ENCODE measurements at regions not wholly inside any gene's neighbourhood (a gene's known extent, or its start where the extent isn't known, plus 50 kb on each side); places are given as distances from the start of the nearest gene placed in this dataset.
"Not testable (repeated sequence)": the region's sequence is repeated elsewhere in the genome, so short reads cannot be mapped to it uniquely, and the experiment has no call there.

DNA sequence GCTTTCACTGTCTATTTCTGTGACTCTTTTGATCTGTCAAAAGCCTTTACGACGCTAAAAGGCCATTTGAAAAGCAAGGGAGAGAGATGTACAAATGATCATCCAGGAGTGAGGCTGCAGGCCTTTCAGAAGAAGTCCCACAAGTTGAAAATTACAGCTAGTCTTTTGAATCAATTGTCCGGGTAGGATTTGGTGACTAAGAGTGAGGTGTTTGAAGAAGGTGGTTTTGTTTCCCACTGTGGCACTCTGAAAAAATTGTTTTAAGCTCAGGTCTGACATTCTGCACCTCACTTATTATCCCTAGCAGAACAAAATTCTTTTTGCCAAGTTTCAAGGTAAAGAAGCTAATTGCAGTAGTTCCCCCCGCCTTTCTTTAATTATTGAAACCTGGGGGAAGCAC is 50.8 kb upstream of the TMEM108 start:
- DNase-seq, result no peak

DNA sequence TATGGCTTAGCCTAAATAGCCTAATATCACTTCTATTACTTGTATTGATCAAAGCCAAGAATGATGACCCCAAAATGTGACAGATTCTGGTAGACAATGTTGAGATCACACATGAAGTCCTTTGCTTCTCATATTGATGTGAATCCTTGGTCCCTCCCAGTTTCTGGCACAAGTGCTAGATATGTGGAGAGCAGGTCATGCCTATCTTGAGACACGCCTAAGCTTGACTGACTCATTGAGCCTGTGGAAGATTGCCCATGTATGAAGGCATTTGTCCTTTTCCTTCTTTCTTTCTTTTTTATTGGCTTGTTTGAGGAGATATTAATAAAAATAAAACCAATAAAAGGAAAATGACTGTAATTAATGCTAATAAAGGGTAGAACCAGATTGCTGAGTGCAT is 54.0 kb upstream of the TMEM108 start:
- no peak for DNase-seq

DNA sequence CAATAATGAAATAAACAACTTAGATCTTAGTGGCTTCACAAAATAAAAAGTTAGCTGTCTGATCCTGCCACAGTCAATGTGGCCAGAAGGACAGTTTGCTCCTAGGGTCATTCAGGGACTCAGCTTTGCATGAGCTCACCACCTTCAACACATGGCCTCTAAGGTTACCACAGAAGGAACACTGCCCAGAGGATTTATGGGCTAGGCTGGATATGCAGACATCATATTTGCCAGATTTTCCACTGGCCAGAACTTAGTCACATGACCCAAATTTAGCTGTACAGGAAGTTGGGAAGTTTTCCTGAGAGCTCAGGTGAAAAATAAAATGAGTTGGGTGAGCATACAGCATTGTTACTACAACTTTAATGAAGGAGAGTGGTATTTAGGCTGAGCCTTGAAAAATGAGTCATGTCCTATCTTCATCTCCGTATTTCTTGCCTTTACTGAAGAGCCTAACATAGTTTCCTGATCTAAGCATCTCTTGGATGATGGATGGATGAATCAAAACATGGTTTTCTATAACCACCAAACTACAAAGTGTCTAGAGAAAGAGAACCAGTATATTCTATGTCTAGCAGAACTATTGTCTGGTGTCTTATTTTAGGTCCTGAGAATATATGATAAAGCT is 54.9 kb upstream of the TMEM108 start:
- DNase-seq, result no peak

DNA sequence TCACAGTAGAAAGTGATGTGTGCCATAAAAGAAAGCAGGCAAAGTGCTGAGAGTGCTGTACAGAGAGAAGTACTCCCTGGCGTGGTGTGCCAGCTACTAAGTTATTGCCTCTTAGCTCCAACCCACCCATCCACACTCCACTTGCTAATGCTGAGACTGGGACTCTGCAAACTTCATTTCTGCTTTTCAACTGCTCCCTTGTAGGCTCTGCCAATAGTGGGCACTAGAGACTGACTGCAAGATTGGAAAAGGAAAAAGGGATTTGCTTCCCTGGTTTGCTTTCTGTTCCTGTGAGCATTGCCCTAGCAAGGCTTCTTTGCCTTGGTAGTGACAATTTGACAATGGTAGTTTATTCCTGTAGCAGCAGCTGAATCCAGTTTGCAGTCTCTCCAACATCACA is 56.5 kb upstream of the TMEM108 start:
- no peak for DNase-seq

DNA sequence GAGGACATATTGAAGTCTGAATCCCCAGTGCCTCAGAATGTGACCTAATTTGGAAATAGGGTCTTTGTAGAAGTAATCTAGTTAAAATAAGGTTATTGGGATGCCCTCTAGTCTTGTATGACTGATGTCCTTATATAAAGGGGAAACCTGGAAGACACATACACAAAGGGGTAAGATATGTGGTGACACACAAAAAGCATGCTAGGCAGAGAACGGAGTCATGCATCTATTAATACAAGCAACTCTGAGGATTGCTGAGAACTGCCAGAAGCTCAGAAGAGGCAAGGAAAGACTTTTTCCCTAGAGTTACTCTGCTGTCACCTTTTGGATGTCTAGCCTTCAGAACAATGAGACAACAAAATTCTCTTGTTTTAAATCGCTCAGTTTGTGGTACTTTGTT is 58.1 kb upstream of the TMEM108 start:
- no peak for DNase-seq

DNA sequence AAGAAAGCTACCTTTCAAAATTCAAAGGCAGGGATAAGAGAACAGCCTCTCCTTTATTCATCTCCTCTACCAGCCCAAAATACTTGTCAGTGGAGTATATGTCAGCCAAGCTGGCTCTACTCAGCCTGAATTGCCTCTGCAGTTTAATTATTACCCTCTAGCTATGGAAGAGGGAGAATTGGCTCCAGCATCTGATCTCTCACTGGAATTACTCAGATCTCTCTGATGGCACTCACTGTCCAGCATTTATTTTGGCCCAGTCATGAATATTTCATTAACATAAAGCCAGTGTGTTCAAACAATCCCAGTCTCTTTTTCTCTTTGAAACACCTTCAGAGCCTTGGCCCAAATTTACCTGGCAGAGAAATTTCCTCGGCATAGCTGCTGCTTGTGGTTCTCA is 58.6 kb upstream of the TMEM108 start:
- DNase-seq, result no peak

DNA sequence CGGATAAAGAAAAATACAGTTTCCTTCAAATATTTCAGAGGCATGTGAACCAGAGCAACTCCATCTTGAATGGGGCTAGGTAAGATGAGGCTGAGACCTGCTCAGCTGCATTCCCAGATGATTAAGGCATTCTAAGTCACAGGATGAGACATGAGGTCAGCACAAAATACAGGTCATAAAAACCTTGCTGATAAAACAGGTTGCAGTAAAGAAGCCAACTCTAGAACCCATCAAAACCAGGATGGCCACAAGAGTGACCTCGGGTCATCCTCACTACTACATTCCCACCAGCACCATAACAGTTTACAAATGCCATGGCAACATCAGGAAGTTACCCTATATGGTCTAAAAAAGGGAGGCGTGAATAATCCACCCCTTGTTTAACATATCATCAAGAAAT is 59.2 kb upstream of the TMEM108 start:
- not testable (repeated sequence) for DNase-seq

DNA sequence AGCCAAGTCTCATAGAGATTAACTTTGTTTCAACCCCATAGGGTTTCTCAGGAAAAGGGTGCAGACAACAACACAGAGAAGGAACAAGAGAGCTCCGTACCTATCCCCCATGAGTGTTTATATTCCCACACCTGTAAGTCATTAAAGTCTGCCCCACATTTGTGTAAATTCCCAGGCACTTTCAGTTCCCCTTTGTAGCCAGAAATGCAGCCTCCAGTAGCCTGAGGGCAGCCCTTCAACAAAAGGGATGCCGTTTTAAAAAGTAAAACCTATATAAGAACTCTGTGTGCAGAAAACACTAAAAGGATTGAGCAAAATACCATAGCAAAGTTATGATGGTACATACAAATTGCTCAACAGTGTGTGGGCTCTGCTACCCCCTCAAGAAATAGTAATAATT is 59.7 kb upstream of the TMEM108 start:
- DNase-seq, result no peak

DNA sequence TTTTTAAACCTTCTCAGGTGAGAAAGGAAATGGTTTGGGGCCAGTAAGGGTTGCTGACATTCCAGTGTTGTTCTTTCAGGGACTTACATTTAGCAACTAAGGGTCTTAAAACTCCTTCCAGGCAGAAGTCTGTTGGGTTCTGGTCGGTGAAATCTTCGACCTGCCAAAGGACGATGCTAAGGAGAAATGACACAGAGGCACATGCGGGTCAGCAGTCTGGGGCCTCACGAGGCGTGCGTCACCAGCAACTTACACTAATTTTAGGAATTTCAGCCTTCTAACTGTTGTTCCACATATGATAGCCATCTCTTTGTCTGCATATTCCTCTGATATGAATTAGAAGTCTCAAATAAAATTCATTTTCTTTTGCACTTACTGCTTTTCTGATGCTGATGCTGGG is 64.1 kb upstream of the TMEM108 start:
- no peak for DNase-seq

DNA sequence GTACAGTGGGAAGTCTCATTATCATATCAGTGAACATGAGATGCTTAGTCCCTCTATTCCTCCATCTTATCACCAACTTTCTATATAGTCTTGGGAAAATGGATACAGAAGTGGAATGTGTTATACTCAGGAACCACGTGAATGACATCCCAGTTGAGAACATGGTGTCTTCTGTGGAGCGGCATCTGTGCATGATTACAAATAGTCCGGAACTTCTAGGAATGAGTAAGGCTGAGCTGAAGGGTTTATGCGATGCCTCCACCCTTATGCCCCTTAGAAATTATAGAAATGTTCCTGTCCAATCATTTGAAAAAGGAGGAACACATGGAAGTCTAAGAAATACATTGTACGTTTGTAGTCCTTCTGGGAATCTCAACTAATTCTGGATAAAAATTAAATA is 64.8 kb upstream of the TMEM108 start:
- no peak for DNase-seq

DNA sequence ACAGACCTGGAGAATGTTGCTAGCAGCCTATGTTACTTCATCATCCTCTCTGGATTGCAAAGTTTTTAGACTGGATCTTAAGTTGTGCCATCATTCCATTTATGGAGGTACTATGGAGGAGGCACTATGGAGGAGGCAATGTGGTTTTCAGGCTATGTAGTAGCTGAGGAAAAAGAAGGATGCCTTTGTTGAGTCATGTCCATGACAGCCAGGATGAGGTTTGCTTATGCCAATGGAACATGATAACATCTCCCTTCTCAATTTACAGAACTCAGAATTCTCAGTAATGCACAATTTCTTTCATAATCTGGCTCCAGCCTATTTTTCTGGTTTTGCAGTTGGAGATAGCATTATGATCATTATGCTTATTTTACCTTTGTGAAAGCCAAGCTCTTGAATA is 65.9 kb upstream of the TMEM108 start:
- DNase-seq, result no peak

DNA sequence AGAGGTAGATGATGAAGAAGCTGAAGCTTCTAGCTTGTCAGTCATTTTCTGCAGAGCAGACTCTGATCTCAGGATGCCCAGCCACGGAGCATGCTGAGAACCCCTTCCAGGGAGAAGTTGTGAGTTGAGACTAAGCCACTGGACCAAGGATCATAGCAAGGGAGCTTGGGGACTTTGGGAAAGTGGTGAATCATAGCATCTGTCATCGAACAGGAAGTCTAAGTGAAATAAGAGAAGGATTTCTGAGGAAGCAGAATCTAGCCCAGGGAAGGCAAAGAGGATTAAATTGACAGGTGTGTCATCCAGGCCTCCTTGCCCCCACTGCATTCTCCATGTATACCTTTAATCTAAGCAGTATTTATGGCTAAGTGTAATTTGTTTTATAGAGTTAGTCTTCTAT is 71.8 kb upstream of the TMEM108 start:
- DNase-seq, result no peak

DNA sequence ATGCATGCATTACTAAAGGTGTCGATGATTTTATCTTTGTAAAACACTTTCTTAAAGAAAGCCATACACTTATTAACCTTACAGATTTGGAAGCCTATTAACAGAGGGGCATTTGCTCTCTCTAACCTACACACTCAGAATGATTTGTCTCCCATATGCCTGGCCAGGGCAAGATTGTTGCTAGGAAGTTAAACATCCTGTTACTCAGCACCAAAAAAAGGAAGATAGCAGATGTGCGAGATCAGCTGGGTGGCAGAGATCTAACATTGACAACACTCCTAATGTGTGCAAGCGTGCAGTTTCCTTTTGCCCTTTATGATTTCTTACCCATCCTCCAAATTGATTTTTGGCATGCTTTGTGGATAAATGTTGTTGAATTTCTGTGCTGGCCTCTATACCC is 73.9 kb upstream of the TMEM108 start:
- DNase-seq, result no peak

DNA sequence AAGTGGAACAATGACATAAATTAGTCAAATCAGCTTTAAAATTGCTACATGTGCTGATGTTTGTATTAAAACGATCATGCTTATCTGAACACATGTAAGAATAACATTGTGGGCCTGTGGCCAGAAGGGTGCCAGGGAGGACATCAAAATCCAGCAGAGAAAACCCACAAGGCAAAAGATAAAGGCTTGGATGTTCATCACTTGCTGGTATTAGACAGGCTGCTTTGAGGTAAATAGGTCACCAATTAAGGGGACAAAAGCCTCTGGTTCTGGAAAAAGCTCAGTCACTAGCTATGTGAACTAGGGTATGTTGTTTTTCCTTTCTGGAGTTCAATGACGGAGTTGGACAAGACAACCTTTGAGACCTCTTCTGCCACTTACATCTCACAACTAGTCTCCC is 74.4 kb upstream of the TMEM108 start:
- no peak for DNase-seq

DNA sequence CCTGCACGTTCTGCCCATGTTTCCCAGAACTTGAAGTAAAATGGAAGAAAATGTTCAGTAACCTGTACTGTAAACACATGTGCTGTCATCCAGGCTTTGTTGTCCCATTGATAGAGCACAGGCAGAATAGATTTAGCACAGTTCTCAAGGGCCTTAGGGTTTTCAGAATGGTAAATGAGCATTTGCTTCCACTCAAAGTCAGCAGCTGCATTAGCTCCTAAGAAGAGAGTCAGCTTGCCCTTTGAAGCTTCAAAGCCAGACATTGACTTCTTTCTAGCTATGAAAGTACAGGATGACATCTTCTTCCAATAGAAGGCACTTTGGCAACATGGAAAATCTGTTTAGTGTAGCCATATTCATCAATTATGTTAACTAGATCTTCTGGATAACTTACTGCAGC is 76.2 kb upstream of the TMEM108 start:
- no peak for DNase-seq

DNA sequence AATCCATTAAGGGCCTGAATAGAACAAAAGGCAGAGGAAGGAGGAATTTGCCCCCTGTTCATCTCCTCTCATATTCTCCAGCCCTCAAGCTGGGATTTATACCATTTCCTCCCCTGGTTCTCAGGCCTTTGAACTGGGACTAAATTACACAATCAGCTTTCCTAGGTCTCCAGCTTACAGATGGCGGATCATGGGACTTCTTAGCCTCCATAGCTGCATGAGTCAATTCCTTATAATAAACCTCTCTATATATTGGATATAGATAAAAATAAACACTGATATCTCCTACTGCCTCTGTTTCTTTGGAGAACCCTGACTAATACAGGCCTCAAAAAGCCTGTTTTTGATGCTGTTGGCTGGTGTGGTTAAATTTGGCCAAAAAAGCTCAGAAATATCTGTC is 84.5 kb upstream of the TMEM108 start:
- no peak for DNase-seq

DNA sequence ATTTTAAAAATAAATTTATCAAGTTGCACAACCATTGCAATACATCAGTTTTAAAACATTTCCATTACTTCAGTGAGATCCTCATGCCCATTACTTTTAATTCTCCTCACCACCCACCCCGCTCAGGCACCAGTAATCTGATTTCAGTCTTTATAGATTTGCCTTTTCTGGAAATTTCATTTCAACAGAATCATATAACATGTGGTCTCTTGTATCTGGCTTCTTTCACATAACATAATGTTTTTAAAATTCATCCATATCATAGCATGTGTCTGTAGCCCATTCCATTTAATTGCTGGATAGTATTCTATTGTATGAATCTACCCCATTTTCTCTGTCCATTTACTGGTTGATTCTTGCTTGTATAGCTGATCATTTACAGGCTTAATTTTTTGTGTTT is 110.3 kb upstream of the TMEM108 start:
- DNase-seq, result no peak

DNA sequence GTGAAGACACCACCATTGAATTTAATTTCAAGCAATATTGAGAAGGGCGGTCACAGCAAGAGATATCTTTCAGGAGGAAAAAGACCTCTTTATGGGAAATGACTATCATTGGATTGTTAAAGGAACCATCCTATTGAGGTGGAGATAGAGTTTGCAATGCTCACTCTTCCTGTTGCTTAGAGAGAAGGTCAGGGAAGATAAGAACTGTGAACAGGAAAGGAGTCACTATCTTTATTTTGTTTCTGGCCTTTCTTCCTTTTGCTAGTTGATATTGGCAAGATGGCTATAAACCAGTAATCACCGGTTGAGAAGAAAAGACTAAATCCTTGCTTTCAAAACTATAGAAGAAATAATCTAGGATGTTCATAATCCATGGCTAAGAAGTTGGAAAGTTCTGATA is 112.1 kb upstream of the TMEM108 start:
- no peak for DNase-seq

DNA sequence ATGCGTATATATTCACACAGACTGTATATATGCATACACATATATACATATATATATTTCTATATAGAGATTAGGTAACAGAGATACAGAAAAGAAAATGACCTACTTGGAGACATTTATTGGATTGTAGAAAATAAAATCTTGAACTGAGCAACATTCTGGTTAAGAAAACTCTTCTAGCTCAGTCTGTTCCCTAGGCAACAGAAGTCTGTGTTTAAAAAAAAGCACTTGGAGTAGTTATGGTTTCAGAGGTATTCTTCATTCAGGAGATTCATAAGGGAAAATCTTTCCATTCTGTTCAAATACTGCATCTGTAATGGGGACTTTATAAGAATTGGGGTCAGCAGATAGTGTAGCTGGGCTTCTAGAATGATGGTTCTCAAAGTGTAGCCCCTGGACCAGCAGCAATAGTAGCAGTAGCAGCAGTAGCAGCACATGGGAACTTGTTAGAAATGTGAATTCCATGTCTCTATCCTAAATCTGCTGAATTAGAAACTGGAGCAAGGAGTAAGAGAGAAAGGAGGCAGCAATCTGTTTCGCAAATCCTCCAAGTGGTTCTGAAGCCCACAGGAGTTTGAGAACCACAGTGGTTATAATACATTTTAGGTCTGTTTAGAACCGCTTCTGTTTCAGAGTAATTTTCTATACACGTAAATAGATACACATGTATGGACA is 112.8 kb upstream of the TMEM108 start:
- no peak for DNase-seq

DNA sequence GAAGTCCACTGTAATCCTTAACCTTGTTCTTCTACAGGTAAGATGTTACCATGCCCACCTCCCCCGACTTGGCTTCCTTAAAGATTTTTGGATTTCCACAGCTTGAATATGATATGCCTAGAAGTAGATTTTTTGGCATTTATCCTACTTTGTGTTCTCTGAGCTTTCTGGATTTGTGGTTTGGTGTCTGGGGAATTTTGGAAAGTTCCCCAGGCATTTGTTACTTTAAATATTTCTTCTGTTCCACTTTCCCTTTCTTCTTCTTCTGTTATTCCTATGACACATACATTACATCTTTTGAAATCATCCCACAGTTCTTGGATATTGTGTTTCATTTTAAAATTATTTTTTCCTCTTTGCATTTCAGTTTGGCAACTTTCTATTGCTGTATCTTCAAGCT is 122.1 kb upstream of the TMEM108 start:
- no peak for DNase-seq

DNA sequence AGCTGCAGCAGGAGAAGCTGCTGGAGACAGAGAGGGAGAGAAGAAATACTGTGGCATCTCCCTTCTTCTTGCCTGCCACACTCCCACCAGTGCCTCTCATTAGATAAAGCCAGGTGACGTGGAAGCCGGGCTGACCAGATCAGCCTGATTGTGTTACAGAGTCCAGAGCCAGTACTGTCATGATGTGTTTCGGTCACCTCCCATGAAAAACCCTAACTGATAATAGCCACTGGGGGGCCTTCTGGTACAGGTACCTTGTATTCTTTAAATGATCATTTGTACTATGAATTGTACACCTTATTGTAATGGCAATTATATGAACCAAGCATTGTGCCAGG is 125.8 kb upstream of the TMEM108 start:
- DNase-seq, result no peak

DNA sequence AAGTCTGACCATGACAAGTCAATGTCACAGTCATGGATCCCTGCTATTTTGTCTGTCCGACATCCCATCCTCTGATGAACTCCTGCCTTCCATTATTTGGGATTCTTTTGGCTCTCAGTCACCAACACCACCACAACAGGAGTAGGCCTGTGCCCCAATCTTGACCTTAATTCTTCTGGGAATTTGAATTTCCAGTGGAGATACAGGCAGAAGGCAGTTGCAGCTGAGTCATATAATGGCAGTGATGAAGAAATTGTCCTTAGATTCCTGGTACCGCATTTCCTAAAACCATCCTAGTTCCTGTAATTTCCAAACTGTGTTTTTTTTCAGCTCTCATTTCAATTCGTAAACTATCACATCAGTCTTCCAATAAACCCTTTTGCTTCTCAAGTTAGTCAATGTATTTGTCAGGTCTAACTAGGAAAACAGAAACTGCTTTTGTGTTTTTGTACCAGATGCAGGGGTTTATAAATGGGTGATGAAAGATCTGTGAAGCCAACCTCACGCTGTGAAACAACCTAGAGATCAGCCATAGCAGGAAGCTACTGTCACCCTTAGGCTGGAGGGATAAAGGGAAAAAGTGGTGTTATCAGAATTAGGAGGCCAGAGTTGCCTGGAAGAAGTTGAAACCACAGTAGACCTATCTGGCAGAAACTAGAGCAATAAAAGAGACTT is 126.3 kb upstream of the TMEM108 start:
- no peak for DNase-seq

DNA sequence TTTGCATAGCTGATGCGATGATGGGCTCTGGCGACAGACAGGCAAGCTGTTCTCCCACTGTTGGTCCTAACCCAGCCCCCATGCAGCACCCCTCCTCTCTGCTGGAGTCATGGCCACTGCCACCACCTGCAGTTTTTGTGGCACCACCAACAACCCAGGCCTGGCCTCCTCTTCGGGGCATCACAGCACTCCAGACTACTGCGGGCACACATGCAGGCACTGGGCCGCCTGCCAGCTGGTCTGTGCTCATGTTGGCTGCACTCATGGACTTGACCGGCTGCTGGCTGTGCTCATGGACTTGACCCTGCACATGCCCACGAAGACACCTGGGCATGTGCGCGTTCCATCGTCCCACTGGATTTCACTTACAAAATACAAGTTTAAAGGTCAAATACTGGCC is 130.9 kb upstream of the TMEM108 start:
- DNase-seq, result no peak

DNA sequence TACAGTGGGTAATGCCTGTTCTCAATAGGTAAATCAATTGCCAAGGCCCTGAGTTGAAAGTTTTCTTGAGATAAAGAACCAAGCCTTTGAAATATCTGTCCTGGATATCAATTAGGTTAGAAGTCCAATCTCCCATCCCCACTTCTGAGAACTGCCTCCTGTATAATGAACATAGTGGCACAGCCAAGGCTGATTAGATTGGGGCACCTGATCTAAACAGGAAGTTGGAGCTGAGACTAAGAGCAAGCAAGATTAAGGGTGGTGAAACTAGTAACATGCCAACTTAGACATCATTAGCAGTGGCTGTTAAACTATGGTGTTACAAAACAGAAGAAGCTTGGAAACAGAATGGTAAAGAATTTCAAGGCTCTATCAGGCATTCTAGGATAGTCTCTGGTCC is 137.7 kb upstream of the TMEM108 start:
- DNase-seq, result no peak

DNA sequence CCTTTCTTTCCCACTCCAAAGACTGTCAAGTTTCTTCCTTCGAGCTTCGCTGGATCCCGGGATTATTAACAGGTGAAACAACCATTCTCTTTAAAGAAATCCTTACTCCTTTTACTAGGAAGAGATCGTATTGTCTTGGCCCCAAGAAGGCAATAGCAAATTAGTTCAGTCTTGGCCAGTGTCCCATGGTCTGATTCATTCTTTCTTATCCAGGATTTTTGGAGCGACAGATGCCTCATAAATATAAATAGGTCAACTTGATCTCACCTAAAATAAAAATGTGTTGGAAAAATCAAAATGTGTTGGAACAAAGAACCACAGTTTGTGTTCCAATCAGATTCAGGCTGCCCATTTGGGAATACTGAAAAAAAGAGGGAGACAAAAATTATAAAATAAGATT is 140.1 kb upstream of the TMEM108 start:
- no peak for DNase-seq
